ENCODE measurements at regions not wholly inside any gene's neighbourhood (a gene's known extent, or its start where the extent isn't known, plus 50 kb on each side); places are given as distances from the start of the nearest gene placed in this dataset.

- no peak for TF ChIP-seq CTCF (IDR thresholded peaks at IDR 0.05; ENCODE audit: insufficient read depth, low read depth, low read length, missing control alignments)
- H3K4me3 ChIP-seq (ENCODE audit: low read depth, low read length) = no peak overlapping the region
- DNase-seq (ENCODE audit: low read depth) = no peak
Observed at GRCh38 chr4:106746451-106746850, 289.7 kb downstream of the DKK2 start.

- H3K4me3 ChIP-seq (ENCODE audit: low read depth, low read length) = no peak overlapping the region
- DNase-seq (ENCODE audit: low read depth) = no peak
- TF ChIP-seq CTCF (IDR thresholded peaks at IDR 0.05; ENCODE audit: insufficient read depth, low read depth, low read length, missing control alignments) = no peak
Observed at GRCh38 chr4:106738121-106738520, 298.0 kb downstream of the DKK2 start.

GRCh38 chr4:106718548-106718947 lies 317.6 kb downstream of the DKK2 start:
- DNase-seq (ENCODE audit: low read depth) = no peak
- TF ChIP-seq CTCF (IDR thresholded peaks at IDR 0.05; ENCODE audit: insufficient read depth, low read depth, low read length, missing control alignments) = no peak
- H3K4me3 ChIP-seq (ENCODE audit: low read depth, low read length) = no peak overlapping the region

GRCh38 chr4:106717091-106717490 lies 319.0 kb downstream of the DKK2 start:
- no peak overlapping the region for H3K4me3 ChIP-seq (ENCODE audit: low read depth, low read length)
- DNase-seq (ENCODE audit: low read depth) = no peak
- TF ChIP-seq CTCF (IDR thresholded peaks at IDR 0.05; ENCODE audit: insufficient read depth, low read depth, low read length, missing control alignments) = no peak

- DNase-seq (ENCODE audit: low read depth) = no peak
- H3K4me3 ChIP-seq (ENCODE audit: low read depth, low read length) = no peak overlapping the region
- no peak for TF ChIP-seq CTCF (IDR thresholded peaks at IDR 0.05; ENCODE audit: insufficient read depth, low read depth, low read length, missing control alignments)
Observed at GRCh38 chr4:106715825-106716224, 320.3 kb downstream of the DKK2 start.

- no peak for TF ChIP-seq CTCF (IDR thresholded peaks at IDR 0.05; ENCODE audit: insufficient read depth, low read depth, low read length, missing control alignments)
- no peak overlapping the region for H3K4me3 ChIP-seq (ENCODE audit: low read depth, low read length)
- no peak for DNase-seq (ENCODE audit: low read depth)
Observed at GRCh38 chr4:106708464-106708816, 327.7 kb downstream of the DKK2 start.

GRCh38 chr4:106707776-106708463 lies 328.2 kb downstream of the DKK2 start:
- no peak for TF ChIP-seq CTCF (IDR thresholded peaks at IDR 0.05; ENCODE audit: insufficient read depth, low read depth, low read length, missing control alignments)
- no peak overlapping the region for H3K4me3 ChIP-seq (ENCODE audit: low read depth, low read length)
- no peak for DNase-seq (ENCODE audit: low read depth)

All from GM12865 (cell line).